Neural cell (in vitro differentiated cells): ENCODE measurements at regions not wholly inside any gene's neighbourhood (a gene's known extent, or its start where the extent isn't known, plus 50 kb on each side); places are given as distances from the start of the nearest gene placed in this dataset.
A peak's percentile ranks its signal among the peaks of the same experiment; 100 is the strongest.

ENCODE experiments used
- H2AFZ ChIP-seq: fragments of 200-600, 300-800 bp; sonication (generic), shearing (Covaris generic); 2 replicates; pipeline ENCODE4 v1.6.0; 2014; ENCODE audit warnings: low read depth, mild to moderate bottlenecking, antibody characterized with exemption, low read length, moderate library complexity
- H3F3A ChIP-seq: fragments of 200-600 bp; shearing (Covaris generic); 2 replicates; pipeline ENCODE4 v1.6.1; 2016; ENCODE audit warnings: mild to moderate bottlenecking, moderate library complexity, mixed read lengths, antibody characterized with exemption, low read length; ENCODE audit not compliant: insufficient read depth, poor library complexity, severe bottlenecking
- H3K27ac ChIP-seq: fragments of 200-600, 300-800 bp; sonication (generic), shearing (Covaris generic); 2 replicates; pipeline ENCODE4 v1.5.1; 2014; ENCODE audit warnings: mild to moderate bottlenecking, low read length, moderate library complexity
- H3K27me3 ChIP-seq: fragments of 300-800, 200-600 bp; sonication (generic), shearing (Covaris generic); 2 replicates; pipeline ENCODE4 v1.6.0; 2014; ENCODE audit warnings: mild to moderate bottlenecking, low read depth, low read length, moderate library complexity; ENCODE audit not compliant: insufficient read depth
- H3K36me3 ChIP-seq: fragments of 300-800, 200-600 bp; sonication (generic), shearing (Covaris generic); 2 replicates; pipeline ENCODE4 v1.5.1; 2014; ENCODE audit warnings: mild to moderate bottlenecking, antibody characterized with exemption, low read length, moderate library complexity; ENCODE audit not compliant: insufficient read depth
- H3K4me2 ChIP-seq: fragments of 300-800, 200-600 bp; sonication (generic), shearing (Covaris generic); 2 replicates; pipeline ENCODE4 v1.6.0; 2014; ENCODE audit warnings: mild to moderate bottlenecking, low read length
- H3K4me3 ChIP-seq: fragments of 300-800, 200-600 bp; sonication (generic), shearing (Covaris generic); 2 replicates; pipeline ENCODE4 v1.5.1; 2014; ENCODE audit warnings: mild to moderate bottlenecking, low read length, moderate library complexity
- H3K79me2 ChIP-seq: fragments of 200-600 bp; shearing (Covaris generic); replicated peaks from 2 replicates; pipeline ENCODE4 v1.6.0; 2014; ENCODE audit warnings: mild to moderate bottlenecking, low read length, moderate library complexity; ENCODE audit not compliant: insufficient read depth
- H3K9ac ChIP-seq: fragments of 300-800, 200-600 bp; sonication (generic), shearing (Covaris generic); 2 replicates; pipeline ENCODE4 v1.6.1; 2016; ENCODE audit warnings: mild to moderate bottlenecking, low read length, mixed read lengths
- H3K9me2 ChIP-seq: fragments of 200-600 bp; shearing (Covaris generic); 2 replicates; pipeline ENCODE4 v1.6.1; 2016; ENCODE audit warnings: mild to moderate bottlenecking, low read length, mixed read lengths; ENCODE audit not compliant: insufficient read depth
- H3K9me3 ChIP-seq: fragments of 200-600, 300-800 bp; sonication (generic), shearing (Covaris generic); 2 replicates; pipeline ENCODE4 v1.6.1; 2016; ENCODE audit warnings: mild to moderate bottlenecking, mixed run types, low read length, moderate library complexity, mixed read lengths
- H4K20me1 ChIP-seq: fragments of 200-600 bp; shearing (Covaris generic); 2 replicates; pipeline ENCODE4 v1.6.1; 2016; ENCODE audit warnings: mild to moderate bottlenecking, mixed run types; ENCODE audit not compliant: insufficient read depth
- EP300 ChIP-seq: fragments of 450-650 bp; conservative IDR thresholded peaks from 2 replicates; pipeline ENCODE4 v1.6.1; 2014; ENCODE audit warnings: antibody characterized with exemption, mild to moderate bottlenecking, moderate library complexity; ENCODE audit not compliant: poor library complexity, severe bottlenecking
- EZH2 ChIP-seq: fragments of 200-600, 300-800 bp; shearing (Covaris generic), sonication (generic); IDR thresholded peaks from 2 replicates; pipeline ENCODE4 v1.6.1; 2014; ENCODE audit warnings: antibody characterized with exemption, low read length, borderline replicate concordance, mild to moderate bottlenecking; ENCODE audit not compliant: insufficient read depth, poor library complexity, severe bottlenecking
- MXI1 ChIP-seq: fragments of 450-650 bp; conservative IDR thresholded peaks from 2 replicates; pipeline ENCODE4 v1.6.1; 2014; ENCODE audit warnings: antibody characterized with exemption, mild to moderate bottlenecking; ENCODE audit not compliant: poor library complexity, severe bottlenecking
- POLR2AphosphoS5 ChIP-seq: IDR thresholded peaks from 2 replicates; pipeline ENCODE4 v1.6.1; 2012
- RAD21 ChIP-seq: fragments of 450-650 bp; conservative IDR thresholded peaks from 2 replicates; pipeline ENCODE4 v1.6.1; 2014; ENCODE audit warnings: antibody characterized with exemption, mild to moderate bottlenecking, moderate library complexity
- SMC3 ChIP-seq: fragments of 450-650 bp; conservative IDR thresholded peaks from 2 replicates; pipeline ENCODE4 v1.6.1; 2014; ENCODE audit warnings: antibody characterized with exemption, mild to moderate bottlenecking, moderate library complexity; ENCODE audit not compliant: poor library complexity
- TAF1 ChIP-seq: IDR thresholded peaks from 2 replicates; pipeline ENCODE4 v1.6.1; 2012; ENCODE audit warnings: low read depth
- TF ChIP-seq, protein P1 (sequence below): IDR thresholded peaks from 2 replicates; pipeline ENCODE4 v1.6.1; 2012; ENCODE audit warnings: borderline replicate concordance
- TF ChIP-seq, protein P2 (sequence below): fragments of 450-650 bp; IDR thresholded peaks from 2 replicates; pipeline ENCODE4 v1.5.1; 2014; ENCODE audit warnings: antibody characterized with exemption, mild to moderate bottlenecking, moderate library complexity; ENCODE audit not compliant: poor library complexity, severe bottlenecking

DNA sequence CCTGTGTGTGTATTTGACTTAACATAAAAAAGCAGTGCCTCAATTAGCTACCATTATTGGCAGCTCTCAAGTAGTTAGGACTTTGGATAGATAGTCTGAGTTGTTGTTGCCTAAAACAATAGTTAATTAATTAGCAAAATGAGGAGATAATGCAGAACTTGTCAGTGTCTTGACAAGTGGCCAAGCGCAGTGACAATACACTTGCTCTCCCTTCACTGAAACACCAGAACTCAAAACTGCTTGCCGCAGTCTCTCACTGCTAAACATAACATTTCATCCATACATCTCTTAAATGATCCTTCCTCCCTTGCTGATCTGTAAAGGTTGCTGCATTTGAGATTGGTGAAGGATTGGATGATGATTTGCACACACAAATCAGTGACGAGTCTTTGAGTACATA lies 61.7 kb downstream of the ARHGAP35 start:
- Histone ChIP-seq H3K27me3 (no peaks in the 10 kb centered on the region), H4K20me1 (no peaks in the 10 kb centered on the region), H3K9ac (no peak overlapping the region), H3K79me2 (peaks cover 73% of the 10 kb centered on the region), H3F3A (no peaks in the 10 kb centered on the region), H3K36me3 (peaks cover 22% of the 10 kb centered on the region), H3K9me3 (no peaks in the 10 kb centered on the region), H3K4me2 (no peak overlapping the region), H3K27ac (no peak overlapping the region), H2AFZ (no peak overlapping the region), H3K4me3 (no peak overlapping the region), H3K9me2 (no peaks in the 10 kb centered on the region)
- TF ChIP-seq EZH2 = no peak
- TF ChIP-seq TAF1 = no peak
- TF ChIP-seq EP300 = no peak
- no peak for TF ChIP-seq POLR2AphosphoS5
- no peak for TF ChIP-seq RAD21
- TF ChIP-seq, protein P1, sequence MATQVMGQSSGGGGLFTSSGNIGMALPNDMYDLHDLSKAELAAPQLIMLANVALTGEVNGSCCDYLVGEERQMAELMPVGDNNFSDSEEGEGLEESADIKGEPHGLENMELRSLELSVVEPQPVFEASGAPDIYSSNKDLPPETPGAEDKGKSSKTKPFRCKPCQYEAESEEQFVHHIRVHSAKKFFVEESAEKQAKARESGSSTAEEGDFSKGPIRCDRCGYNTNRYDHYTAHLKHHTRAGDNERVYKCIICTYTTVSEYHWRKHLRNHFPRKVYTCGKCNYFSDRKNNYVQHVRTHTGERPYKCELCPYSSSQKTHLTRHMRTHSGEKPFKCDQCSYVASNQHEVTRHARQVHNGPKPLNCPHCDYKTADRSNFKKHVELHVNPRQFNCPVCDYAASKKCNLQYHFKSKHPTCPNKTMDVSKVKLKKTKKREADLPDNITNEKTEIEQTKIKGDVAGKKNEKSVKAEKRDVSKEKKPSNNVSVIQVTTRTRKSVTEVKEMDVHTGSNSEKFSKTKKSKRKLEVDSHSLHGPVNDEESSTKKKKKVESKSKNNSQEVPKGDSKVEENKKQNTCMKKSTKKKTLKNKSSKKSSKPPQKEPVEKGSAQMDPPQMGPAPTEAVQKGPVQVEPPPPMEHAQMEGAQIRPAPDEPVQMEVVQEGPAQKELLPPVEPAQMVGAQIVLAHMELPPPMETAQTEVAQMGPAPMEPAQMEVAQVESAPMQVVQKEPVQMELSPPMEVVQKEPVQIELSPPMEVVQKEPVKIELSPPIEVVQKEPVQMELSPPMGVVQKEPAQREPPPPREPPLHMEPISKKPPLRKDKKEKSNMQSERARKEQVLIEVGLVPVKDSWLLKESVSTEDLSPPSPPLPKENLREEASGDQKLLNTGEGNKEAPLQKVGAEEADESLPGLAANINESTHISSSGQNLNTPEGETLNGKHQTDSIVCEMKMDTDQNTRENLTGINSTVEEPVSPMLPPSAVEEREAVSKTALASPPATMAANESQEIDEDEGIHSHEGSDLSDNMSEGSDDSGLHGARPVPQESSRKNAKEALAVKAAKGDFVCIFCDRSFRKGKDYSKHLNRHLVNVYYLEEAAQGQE = no peak
- TF ChIP-seq, protein P2, sequence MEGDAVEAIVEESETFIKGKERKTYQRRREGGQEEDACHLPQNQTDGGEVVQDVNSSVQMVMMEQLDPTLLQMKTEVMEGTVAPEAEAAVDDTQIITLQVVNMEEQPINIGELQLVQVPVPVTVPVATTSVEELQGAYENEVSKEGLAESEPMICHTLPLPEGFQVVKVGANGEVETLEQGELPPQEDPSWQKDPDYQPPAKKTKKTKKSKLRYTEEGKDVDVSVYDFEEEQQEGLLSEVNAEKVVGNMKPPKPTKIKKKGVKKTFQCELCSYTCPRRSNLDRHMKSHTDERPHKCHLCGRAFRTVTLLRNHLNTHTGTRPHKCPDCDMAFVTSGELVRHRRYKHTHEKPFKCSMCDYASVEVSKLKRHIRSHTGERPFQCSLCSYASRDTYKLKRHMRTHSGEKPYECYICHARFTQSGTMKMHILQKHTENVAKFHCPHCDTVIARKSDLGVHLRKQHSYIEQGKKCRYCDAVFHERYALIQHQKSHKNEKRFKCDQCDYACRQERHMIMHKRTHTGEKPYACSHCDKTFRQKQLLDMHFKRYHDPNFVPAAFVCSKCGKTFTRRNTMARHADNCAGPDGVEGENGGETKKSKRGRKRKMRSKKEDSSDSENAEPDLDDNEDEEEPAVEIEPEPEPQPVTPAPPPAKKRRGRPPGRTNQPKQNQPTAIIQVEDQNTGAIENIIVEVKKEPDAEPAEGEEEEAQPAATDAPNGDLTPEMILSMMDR = no peak
- TF ChIP-seq SMC3 = no peak
- TF ChIP-seq MXI1 = no peak

- H3K4me2 ChIP-seq = no peak overlapping the region
- H3K79me2 ChIP-seq = peaks cover 73% of the 10 kb centered on the region
- H4K20me1 ChIP-seq = no peaks in the 10 kb centered on the region
These were observed 64.2 kb downstream of the ARHGAP35 start for GRCh38 chr19:46924874-46925547.

More at GRCh38 chr19:46924874-46925547, 64.2 kb downstream of the ARHGAP35 start:
- Histone ChIP-seq H3K4me3 (peak overlapping the region; percentile 46), H2AFZ (no peak overlapping the region), H3K27me3 (no peaks in the 10 kb centered on the region), H3K9me2 (no peaks in the 10 kb centered on the region), H3F3A (no peaks in the 10 kb centered on the region), H3K9me3 (no peaks in the 10 kb centered on the region), H3K27ac (peak overlapping the region; percentile 73), H3K9ac (no peak overlapping the region), H3K36me3 (peaks cover 14% of the 10 kb centered on the region)
- TF ChIP-seq RAD21 (no peak), EP300 (no peak), SMC3 (no peak), EZH2 (no peak), TAF1 (no peak), MXI1 (no peak), POLR2AphosphoS5 (no peak)
- TF ChIP-seq, protein P2 = no peak
- TF ChIP-seq, protein P1 = no peak
